K562 (cell line): ENCODE measurements at regions not wholly inside any gene's neighbourhood (a gene's known extent, or its start where the extent isn't known, plus 50 kb on each side); places are given as distances from the start of the nearest gene placed in this dataset.

Experiments used
- ATAC-seq: fragments of 200-7000 bp; cut with Tn5 transposase; 3 replicates; pipeline ENCODE4 v1.9.1; 2020; ENCODE audit warnings: moderate library complexity
- BruUV-seq: library from RNA; stranded (reverse); fragments of 400-500 nt; replicated peaks from 2 replicates; lab custom pipeline; 2021; lab: Mats Ljungman, UMichigan
- CTCF ChIA-PET: fragments of 300-600 bp; formaldehyde crosslinking; extraction: SDS; loops from one replicate; lab custom pipeline; 2021; ENCODE audit warnings: low intra/inter-chr PET ratio; lab: Yijun Ruan, JAX
- POLR2A ChIA-PET: fragments of 300-600, 350-650 bp; sonication (Branson Sonifier 250); formaldehyde crosslinking; extraction: SDS; loops from one replicate; lab custom pipeline; 2021; ENCODE audit warnings: antibody characterized with exemption, inconsistent platforms; lab: Yijun Ruan, JAX
- DNase-seq, 4 experiments: peaks; one replicate each; pipeline versions ENCODE4 v3.0.0 to v3.0.0-alpha.2; 2011 to 2018; ENCODE audit warnings: low spot score in 3 of 4, mixed read lengths in 3 of 4; ENCODE audit errors: extremely low read depth in 1 of 4
- FAIRE-seq: peaks from 2 replicates; lab custom pipeline; 2011; peaks lifted over from hg19 to GRCh38; lab: Jason Lieb, UNC
- H2AFZ ChIP-seq: 2 replicates; pipeline ENCODE4 v1.6.0; 2011; ENCODE audit warnings: low read depth, low read length, control low read depth, inconsistent platforms
- H3K27ac ChIP-seq: fragments of 200-600 bp; 3 replicates; pipeline ENCODE4 v1.8.0; 2011; ENCODE audit warnings: low read depth, mild to moderate bottlenecking, control low read depth, inconsistent platforms, low read length, moderate library complexity, mixed read lengths; ENCODE audit errors: extremely low read depth
- H3K27me3 ChIP-seq, 2 experiments: fragments of 300-600 bp in 1 of 2; 2 replicates in 1 of 2; 3 replicates in 1 of 2; pipeline versions ENCODE4 v1.6.0 to v1.8.0; 2011; ENCODE audit warnings: inconsistent platforms in 2 of 2, low read length in 2 of 2, mild to moderate bottlenecking in 1 of 2, mixed read lengths in 1 of 2, moderate library complexity in 1 of 2; ENCODE audit not compliant: control insufficient read depth in 2 of 2, insufficient read depth in 2 of 2
- H3K36me3 ChIP-seq: fragments of 300-600 bp; 3 replicates; pipeline ENCODE4 v1.8.0; 2011; ENCODE audit warnings: mild to moderate bottlenecking, low read length, inconsistent platforms; ENCODE audit not compliant: control insufficient read depth, insufficient read depth
- H3K4me1 ChIP-seq, 2 experiments: fragments of 200-600 bp in 1 of 2; replicated peaks in 1 of 2; 2 replicates in 1 of 2; 3 replicates in 1 of 2; pipeline versions ENCODE4 v1.5.1 to v1.8.0; 2011; ENCODE audit warnings: inconsistent platforms in 2 of 2, low read length in 2 of 2, mild to moderate bottlenecking in 1 of 2, mixed read lengths in 1 of 2, moderate library complexity in 1 of 2; ENCODE audit not compliant: control insufficient read depth in 2 of 2, insufficient read depth in 2 of 2
- H3K4me2 ChIP-seq: 2 replicates; pipeline ENCODE4 v1.6.1; 2011; ENCODE audit warnings: low read length, control low read depth, inconsistent platforms, mixed read lengths; ENCODE audit not compliant: insufficient read depth
- H3K4me3 ChIP-seq: fragments of 200-600 bp; sonication (generic), shearing (Covaris generic); 2 replicates; pipeline ENCODE4 v1.5.1; 2016; ENCODE audit warnings: control low read depth, inconsistent platforms
- H3K79me2 ChIP-seq: fragments of 200-600 bp; 3 replicates; pipeline ENCODE4 v1.8.0; 2011; ENCODE audit warnings: low read length, inconsistent platforms; ENCODE audit not compliant: control insufficient read depth, insufficient read depth
- H3K9ac ChIP-seq, 2 experiments: 2 replicates each; pipeline versions ENCODE4 v1.6.0 to v1.6.1; 2011; ENCODE audit warnings: low read depth in 2 of 2, low read length in 2 of 2, control low read depth in 1 of 2, inconsistent platforms in 1 of 2, mild to moderate bottlenecking in 1 of 2, mixed read lengths in 1 of 2; ENCODE audit not compliant: insufficient read depth in 1 of 2
- H3K9me1 ChIP-seq: one replicate; pipeline ENCODE4 v1.6.0; 2011; ENCODE audit warnings: inconsistent platforms, mild to moderate bottlenecking, low read length, moderate library complexity; ENCODE audit not compliant: control insufficient read depth, insufficient read depth
- H3K9me3 ChIP-seq: replicated peaks from 2 replicates; pipeline ENCODE4 v1.5.1; 2011; ENCODE audit warnings: low read depth, low read length, inconsistent platforms; ENCODE audit not compliant: control insufficient read depth, insufficient read depth
- H4K20me1 ChIP-seq: replicated peaks from 2 replicates; pipeline ENCODE4 v1.6.1; 2011; ENCODE audit warnings: low read length, inconsistent platforms, mixed read lengths; ENCODE audit not compliant: control insufficient read depth, insufficient read depth
- ASH1L ChIP-seq: fragments of 450-650 bp; IDR thresholded peaks from 2 replicates; pipeline ENCODE4 v1.6.1; 2018; ENCODE audit warnings: borderline replicate concordance, mild to moderate bottlenecking, low read depth; ENCODE audit not compliant: partially characterized antibody
- ATF4 ChIP-seq: fragments of 450-650 bp; formaldehyde crosslinking; IDR thresholded peaks from 2 replicates; pipeline ENCODE4 v1.4.0; 2022; ENCODE audit warnings: mild to moderate bottlenecking, moderate library complexity
- HNRNPLL ChIP-seq: fragments of 200-400 bp; formaldehyde crosslinking; IDR thresholded peaks from 2 replicates; pipeline ENCODE4 v1.6.1; 2017; ENCODE audit warnings: low read length, low read depth, mild to moderate bottlenecking; ENCODE audit not compliant: poor library complexity, severe bottlenecking
- MAFK ChIP-seq: IDR thresholded peaks from 2 replicates; pipeline ENCODE4 v1.6.1; 2011; ENCODE audit warnings: low read length, improper control_type of control experiment
- TAF1 ChIP-seq: IDR thresholded peaks from 2 replicates; pipeline ENCODE4 v1.6.1; 2011; ENCODE audit warnings: mild to moderate bottlenecking, low read length, moderate library complexity; ENCODE audit not compliant: insufficient read depth, control insufficient read depth, severe bottlenecking; ENCODE audit errors: extremely low read depth
- TCF7 ChIP-seq: sonication (generic); IDR thresholded peaks from 2 replicates; pipeline ENCODE4 v1.6.1; 2016; ENCODE audit warnings: antibody characterized with exemption, borderline replicate concordance
- ZBTB11 ChIP-seq, 3 experiments: fragments of 200-800 bp in 1 of 3; fragments of 250-450 bp in 1 of 3; fragments of 450-650 bp in 1 of 3; sonication (Bioruptor Pico) in 1 of 3; sonication (Bioruptor generic) in 1 of 3; formaldehyde crosslinking in 1 of 3; IDR thresholded peaks; 2 replicates each; pipeline versions ENCODE4 v1.6.1 to v1.8.0; 2016 to 2022; ENCODE audit warnings: mild to moderate bottlenecking in 2 of 3, missing genetic modification characterization in 2 of 3, missing compliant biosample characterization in 1 of 3, moderate library complexity in 1 of 3
- ZFP36 ChIP-seq: fragments of 150-350 bp; IDR thresholded peaks from 2 replicates; pipeline ENCODE4 v1.6.1; 2018; ENCODE audit warnings: low read length, low read depth; ENCODE audit not compliant: partially characterized antibody
- ZNF232 ChIP-seq: sonication (generic); formaldehyde crosslinking; IDR thresholded peaks from 2 replicates; pipeline ENCODE4 v1.8.0; 2022; ENCODE audit warnings: mild to moderate bottlenecking, missing genetic modification reagents
- WGBS: fragments of 100-300 bp; shearing (Covaris generic); methylation state at CpG from one replicate; pipeline ENCODE4 v1.1.6; 2016; ENCODE audit warnings: low coverage, mixed read lengths; ENCODE audit not compliant: insufficient coverage; ENCODE audit errors: missing lambda C conversion rate; 5-methylcytosine and 5-hydroxymethylcytosine counted together
- in situ Hi-C: fragments of 300-500 bp; cut with MboI; formaldehyde crosslinking; loops from 4 replicates; pipeline ENCODE4 v1.15.0; 2018; ENCODE audit warnings: inconsistent platforms, mixed read lengths
- intact Hi-C: fragments of 100-400 bp; cut with micrococcal nuclease; formaldehyde crosslinking; loops from 2 replicates; pipeline ENCODE4 v1.14.2; 2022

GRCh38 chr5:100232736-100233135 lies 302.4 kb upstream of the FAM174A start:
- ChIA-PET POLR2A (interaction anchor here (0.7 kb wide), 1 partner anchor 769 kb away, joined by 3 read pairs; no protein-coding TSS in a partner anchor), CTCF (no interaction called here)
- no peak for ATAC-seq
- Histone ChIP-seq H3K27ac (no peak overlapping the region), H3K9me1 (no peaks in the 10 kb centered on the region), H3K4me3 (no peak overlapping the region), H3K4me2 (no peak overlapping the region), H3K27me3 (no peaks in the 10 kb centered on the region), H3K36me3 (no peaks in the 10 kb centered on the region), H3K9ac (no peak overlapping the region), H3K9me3 (no peaks in the 10 kb centered on the region), H3K4me1 (no peaks in the 10 kb centered on the region), H4K20me1 (no peaks in the 10 kb centered on the region), H2AFZ (no peak overlapping the region), H3K79me2 (no peaks in the 10 kb centered on the region)
- FAIRE-seq = no peak
- DNase-seq = no peak
- intact Hi-C loops (no loop called here), in situ Hi-C loops (no loop called here)
- BruUV-seq = no TSS peak
- TF ChIP-seq HNRNPLL (no peak), MAFK (no peak), ZNF232 (CRISPR knock-in tag) (no peak), TAF1 (no peak), ZBTB11 (CRISPR knock-in tag; IDR thresholded peaks at IDR 0.05) (no peak), ATF4 (CRISPR knock-in tag) (no peak), ASH1L (no peak), ZFP36 (no peak), TCF7 (no peak)
- 2% methylated on average over 3 of the region's 3 CpGs for WGBS
